ENCODE measurements at regions not wholly inside any gene's neighbourhood (a gene's known extent, or its start where the extent isn't known, plus 50 kb on each side); places are given as distances from the start of the nearest gene placed in this dataset.

DNA sequence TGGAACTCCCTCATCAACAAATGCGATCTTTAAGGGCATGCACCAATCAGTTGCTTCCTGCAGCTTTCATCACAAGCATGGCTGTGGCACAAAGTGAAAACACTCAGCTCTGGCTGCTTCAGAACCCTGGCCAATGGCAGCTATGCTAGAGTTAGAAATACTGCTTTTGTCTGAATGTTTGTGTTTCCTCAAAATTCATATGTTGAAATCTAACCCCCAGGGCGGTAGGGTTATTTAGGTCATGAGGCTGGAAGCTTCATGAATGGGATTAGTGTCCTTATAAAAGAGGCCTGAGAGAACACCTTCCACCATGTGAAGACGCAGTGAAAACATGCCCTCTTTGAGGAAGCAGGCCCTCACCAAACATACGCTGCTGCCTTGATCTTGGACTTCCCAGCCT, 453.9 kb downstream of the SNAPC1 start:
- H3K4me3 ChIP-seq (ENCODE audit: low read depth, low read length), result no peak overlapping the region
- in situ Hi-C loops (cut with HindIII; ENCODE audit: low sequenced_read_pairs), result no loop called here
- no peak for TF ChIP-seq CTCF (IDR thresholded peaks at IDR 0.05; ENCODE audit: low read depth, low read length)
- DNase-seq (ENCODE audit: low read depth, low spot score), result no peak

DNA sequence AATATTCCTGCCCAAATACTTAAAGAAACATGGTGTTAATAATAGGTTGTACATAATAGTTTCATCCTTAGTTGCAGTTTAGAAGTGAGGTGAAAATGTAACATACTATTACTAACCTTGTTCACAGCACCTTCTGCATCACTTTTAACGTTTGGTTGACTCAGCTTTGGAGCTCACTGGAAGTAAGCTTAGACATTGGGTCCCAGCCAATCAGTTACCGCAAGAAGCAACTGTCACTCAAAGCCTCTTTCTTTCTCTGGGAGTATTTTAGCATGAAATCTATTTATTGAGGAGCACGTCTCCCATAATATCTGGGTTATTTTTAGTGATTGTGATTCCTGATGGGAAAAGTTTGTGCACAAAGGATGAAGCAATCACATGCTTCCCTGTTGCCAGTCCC, 472.6 kb downstream of the SNAPC1 start:
- in situ Hi-C loops (cut with HindIII; ENCODE audit: low sequenced_read_pairs), result no loop called here
- TF ChIP-seq CTCF (IDR thresholded peaks at IDR 0.05; ENCODE audit: low read depth, low read length), result no peak
- DNase-seq (ENCODE audit: low read depth, low spot score), result no peak
- H3K4me3 ChIP-seq (ENCODE audit: low read depth, low read length), result no peak overlapping the region

DNA sequence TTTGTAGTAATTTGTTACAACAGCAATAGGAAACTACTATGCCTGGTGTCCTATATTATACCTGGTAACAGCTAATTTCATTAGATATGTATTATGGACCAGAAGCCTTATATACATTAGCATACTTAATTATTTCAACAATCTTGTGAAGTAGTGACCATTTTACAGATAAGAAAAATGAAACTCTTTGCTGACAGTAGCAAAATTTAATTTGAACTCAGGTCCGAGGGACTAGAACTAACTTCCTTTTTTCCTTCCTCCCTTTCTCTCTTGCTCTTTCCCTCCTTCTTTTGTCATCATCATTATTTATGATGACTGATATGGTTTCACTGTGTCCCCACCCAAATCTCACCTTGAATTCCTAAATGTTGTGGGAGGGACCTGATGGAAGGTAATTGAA, 482.0 kb downstream of the SNAPC1 start:
- in situ Hi-C loops (cut with HindIII; ENCODE audit: low sequenced_read_pairs), result no loop called here
- no peak for DNase-seq (ENCODE audit: low read depth, low spot score)
- no peak for TF ChIP-seq CTCF (IDR thresholded peaks at IDR 0.05; ENCODE audit: low read depth, low read length)

GRCh38 chr14:62247266-62247665, 485.0 kb downstream of the SNAPC1 start:
- no peak overlapping the region for H3K4me3 ChIP-seq (ENCODE audit: low read depth, low read length)
- DNase-seq (ENCODE audit: low read depth, low spot score), result no peak
- TF ChIP-seq CTCF (IDR thresholded peaks at IDR 0.05; ENCODE audit: low read depth, low read length), result no peak
- in situ Hi-C loops (cut with HindIII; ENCODE audit: low sequenced_read_pairs), result no loop called here

More for the DNA sequence above, 482.0 kb downstream of the SNAPC1 start:
- H3K4me3 ChIP-seq (ENCODE audit: low read depth, low read length), result no peak overlapping the region

GRCh38 chr14:62251237-62251636, 489.0 kb downstream of the SNAPC1 start:
- H3K4me3 ChIP-seq (ENCODE audit: low read depth, low read length), result no peak overlapping the region
- no peak for TF ChIP-seq CTCF (IDR thresholded peaks at IDR 0.05; ENCODE audit: low read depth, low read length)
- DNase-seq (ENCODE audit: low read depth, low spot score), result no peak
- in situ Hi-C loops (cut with HindIII; ENCODE audit: low sequenced_read_pairs), result no loop called here

DNA sequence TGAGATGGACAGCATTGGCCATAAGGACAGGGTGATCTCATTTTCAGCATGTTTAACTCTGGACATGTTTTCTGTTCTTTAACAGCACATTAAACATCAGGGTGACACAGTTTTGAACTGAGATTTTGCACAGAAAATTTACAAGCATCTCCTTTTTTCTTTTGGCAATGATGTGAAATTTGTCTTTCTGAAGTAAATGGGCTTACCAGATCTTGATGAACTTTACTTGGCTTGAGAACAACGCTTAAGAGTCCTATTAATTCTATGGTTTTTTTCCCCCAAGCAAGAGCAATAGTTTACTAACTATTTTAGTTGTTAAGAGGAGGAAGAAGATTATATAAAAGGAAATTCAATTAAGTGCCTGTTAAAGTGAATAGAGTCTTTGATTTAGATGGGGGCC, 491.0 kb downstream of the SNAPC1 start:
- in situ Hi-C loops (cut with HindIII; ENCODE audit: low sequenced_read_pairs), result no loop called here
- no peak for DNase-seq (ENCODE audit: low read depth, low spot score)
- H3K4me3 ChIP-seq (ENCODE audit: low read depth, low read length), result no peak overlapping the region
- no peak for TF ChIP-seq CTCF (IDR thresholded peaks at IDR 0.05; ENCODE audit: low read depth, low read length)

DNA sequence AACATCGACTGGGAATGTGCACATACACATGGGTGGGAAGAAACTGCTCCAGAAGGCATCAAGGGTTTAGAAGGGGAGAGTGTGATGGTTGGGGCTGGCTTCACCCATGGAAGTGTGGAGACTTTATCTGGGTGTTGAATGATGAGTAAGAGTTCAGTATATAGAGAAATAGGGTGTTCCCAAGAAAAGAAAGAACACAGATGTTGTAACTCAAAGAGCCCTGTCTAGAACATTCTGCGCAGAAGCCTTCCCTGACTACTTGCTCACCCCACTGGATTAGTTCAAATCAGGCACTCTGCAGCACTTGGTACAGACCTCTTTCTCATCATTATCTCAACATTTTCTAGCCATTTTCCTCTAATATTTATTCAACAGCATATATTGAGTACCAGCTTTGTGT, 491.7 kb downstream of the SNAPC1 start:
- no peak for TF ChIP-seq CTCF (IDR thresholded peaks at IDR 0.05; ENCODE audit: low read depth, low read length)
- no peak overlapping the region for H3K4me3 ChIP-seq (ENCODE audit: low read depth, low read length)
- no peak for DNase-seq (ENCODE audit: low read depth, low spot score)
- in situ Hi-C loops (cut with HindIII; ENCODE audit: low sequenced_read_pairs), result no loop called here
